ENCODE measurements at regions not wholly inside any gene's neighbourhood (a gene's known extent, or its start where the extent isn't known, plus 50 kb on each side); places are given as distances from the start of the nearest gene placed in this dataset.

DNA sequence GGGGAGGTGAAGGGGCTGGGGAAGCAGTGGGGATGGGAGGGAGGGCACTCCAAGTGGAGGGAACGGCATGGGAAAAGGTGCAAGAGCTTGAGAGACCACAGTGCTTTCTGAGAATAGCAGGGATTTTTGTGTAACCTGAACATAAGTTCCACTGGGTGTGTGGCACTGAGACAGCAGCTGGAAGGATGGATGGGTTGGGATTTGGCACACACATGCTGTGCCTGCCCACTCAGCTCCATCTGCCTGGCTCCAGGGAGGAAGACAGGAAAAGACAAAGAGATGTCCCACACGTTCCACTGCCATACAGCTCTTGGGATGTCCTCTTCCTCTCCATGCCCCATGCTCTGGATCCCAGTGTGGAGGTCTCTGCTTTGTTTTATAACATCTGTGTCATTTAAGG, 114.1 kb upstream of the TEX51 start:
- no peaks in the 10 kb centered on the region for H3K9me3 ChIP-seq (ENCODE audit: control insufficient read depth, insufficient read depth, low read length)
- no peaks in the 10 kb centered on the region for H3K4me1 ChIP-seq (ENCODE audit: control insufficient read depth, low read length)
- H3K36me3 ChIP-seq (ENCODE audit: control insufficient read depth, low read length): no peaks in the 10 kb centered on the region
- no peak overlapping the region for H3K4me3 ChIP-seq (ENCODE audit: low read length)
- no peak overlapping the region for H3K27ac ChIP-seq (ENCODE audit: low read depth, low read length)
- no peaks in the 10 kb centered on the region for H3K9me2 ChIP-seq (replicated peaks; ENCODE audit: control insufficient read depth, low read length)
- no peak for TF ChIP-seq EZH2phosphoT487 (IDR thresholded peaks at IDR 0.05; ENCODE audit: borderline replicate concordance, low read length)
- TF ChIP-seq, protein P1, sequence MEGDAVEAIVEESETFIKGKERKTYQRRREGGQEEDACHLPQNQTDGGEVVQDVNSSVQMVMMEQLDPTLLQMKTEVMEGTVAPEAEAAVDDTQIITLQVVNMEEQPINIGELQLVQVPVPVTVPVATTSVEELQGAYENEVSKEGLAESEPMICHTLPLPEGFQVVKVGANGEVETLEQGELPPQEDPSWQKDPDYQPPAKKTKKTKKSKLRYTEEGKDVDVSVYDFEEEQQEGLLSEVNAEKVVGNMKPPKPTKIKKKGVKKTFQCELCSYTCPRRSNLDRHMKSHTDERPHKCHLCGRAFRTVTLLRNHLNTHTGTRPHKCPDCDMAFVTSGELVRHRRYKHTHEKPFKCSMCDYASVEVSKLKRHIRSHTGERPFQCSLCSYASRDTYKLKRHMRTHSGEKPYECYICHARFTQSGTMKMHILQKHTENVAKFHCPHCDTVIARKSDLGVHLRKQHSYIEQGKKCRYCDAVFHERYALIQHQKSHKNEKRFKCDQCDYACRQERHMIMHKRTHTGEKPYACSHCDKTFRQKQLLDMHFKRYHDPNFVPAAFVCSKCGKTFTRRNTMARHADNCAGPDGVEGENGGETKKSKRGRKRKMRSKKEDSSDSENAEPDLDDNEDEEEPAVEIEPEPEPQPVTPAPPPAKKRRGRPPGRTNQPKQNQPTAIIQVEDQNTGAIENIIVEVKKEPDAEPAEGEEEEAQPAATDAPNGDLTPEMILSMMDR (IDR thresholded peaks at IDR 0.05; ENCODE audit: low read depth, low read length, poor library complexity, severe bottlenecking): no peak
- no peaks in the 10 kb centered on the region for H3F3A ChIP-seq (ENCODE audit: control insufficient read depth, insufficient read depth)
- no peaks in the 10 kb centered on the region; the same call in 1 of the 2 replicates for H3K27me3 ChIP-seq (ENCODE audit: control insufficient read depth, low read length)
- H4K20me1 ChIP-seq (ENCODE audit: control insufficient read depth, insufficient read depth, low read depth, low read length): no peaks in the 10 kb centered on the region
- H3K4me2 ChIP-seq (ENCODE audit: low read length): no peak overlapping the region
- no peaks in the 10 kb centered on the region for H3K79me2 ChIP-seq (ENCODE audit: control insufficient read depth, low read length)

DNA sequence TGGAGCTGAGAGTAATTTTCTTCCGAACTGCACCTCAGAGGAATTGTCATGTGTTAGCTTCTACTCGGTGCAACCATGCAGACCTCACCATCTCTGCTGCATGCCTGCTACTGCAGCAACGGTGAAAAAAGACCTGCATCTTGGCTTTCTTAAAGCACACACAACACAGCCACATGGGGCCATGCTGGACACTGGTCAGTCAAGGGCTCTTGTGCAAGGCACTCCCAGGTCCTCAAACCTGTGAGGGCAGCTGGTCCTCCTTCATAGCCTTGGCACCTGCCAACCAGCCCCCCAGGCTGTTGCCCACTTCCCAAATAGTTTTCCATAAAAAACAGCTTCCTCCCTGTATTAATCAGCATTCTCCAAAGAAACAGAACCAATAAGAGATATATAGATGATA, 113.5 kb upstream of the TEX51 start:
- Histone ChIP-seq H4K20me1 (ENCODE audit: control insufficient read depth, insufficient read depth, low read depth, low read length) (no peaks in the 10 kb centered on the region), H3K27ac (ENCODE audit: low read depth, low read length) (no peak overlapping the region), H3F3A (ENCODE audit: control insufficient read depth, insufficient read depth) (no peaks in the 10 kb centered on the region), H3K36me3 (ENCODE audit: control insufficient read depth, low read length) (no peaks in the 10 kb centered on the region), H3K4me1 (ENCODE audit: control insufficient read depth, low read length) (no peaks in the 10 kb centered on the region), H3K9me2 (replicated peaks; ENCODE audit: control insufficient read depth, low read length) (no peaks in the 10 kb centered on the region), H3K9me3 (ENCODE audit: control insufficient read depth, insufficient read depth, low read length) (no peaks in the 10 kb centered on the region), H3K27me3 (ENCODE audit: control insufficient read depth, low read length) (no peaks in the 10 kb centered on the region; the same call in 1 of the 2 replicates), H3K4me3 (ENCODE audit: low read length) (no peak overlapping the region), H3K4me2 (ENCODE audit: low read length) (no peak overlapping the region), H3K79me2 (ENCODE audit: control insufficient read depth, low read length) (no peaks in the 10 kb centered on the region)
- no peak for TF ChIP-seq EZH2phosphoT487 (IDR thresholded peaks at IDR 0.05; ENCODE audit: borderline replicate concordance, low read length)
- TF ChIP-seq, protein P1 (IDR thresholded peaks at IDR 0.05; ENCODE audit: low read depth, low read length, poor library complexity, severe bottlenecking): no peak

DNA sequence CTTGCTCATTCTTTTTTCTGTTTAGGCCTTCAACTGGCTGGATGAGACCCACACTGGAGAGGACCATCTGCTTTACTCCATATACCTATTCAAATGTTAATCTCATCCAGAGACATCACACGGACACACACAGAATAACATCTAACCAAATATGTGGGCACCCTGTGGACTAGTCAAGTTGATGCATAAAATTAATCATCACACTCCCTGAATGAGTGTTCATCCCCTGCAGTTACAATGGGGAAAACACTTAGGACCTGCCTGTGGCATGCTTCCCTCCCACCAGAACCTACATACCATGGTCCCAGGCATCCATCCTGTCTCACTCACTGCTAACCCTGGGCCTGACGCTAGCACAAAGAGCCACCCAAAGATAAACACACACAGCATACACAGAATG, 112.8 kb upstream of the TEX51 start:
- H3K36me3 ChIP-seq (ENCODE audit: control insufficient read depth, low read length): no peaks in the 10 kb centered on the region
- H3K9me2 ChIP-seq (replicated peaks; ENCODE audit: control insufficient read depth, low read length): no peaks in the 10 kb centered on the region
- no peaks in the 10 kb centered on the region for H3K9me3 ChIP-seq (ENCODE audit: control insufficient read depth, insufficient read depth, low read length)
- no peak overlapping the region for H3K4me2 ChIP-seq (ENCODE audit: low read length)
- no peak overlapping the region for H3K27ac ChIP-seq (ENCODE audit: low read depth, low read length)
- no peaks in the 10 kb centered on the region; the same call in 1 of the 2 replicates for H3K27me3 ChIP-seq (ENCODE audit: control insufficient read depth, low read length)
- no peaks in the 10 kb centered on the region for H3K4me1 ChIP-seq (ENCODE audit: control insufficient read depth, low read length)
- TF ChIP-seq EZH2phosphoT487 (IDR thresholded peaks at IDR 0.05; ENCODE audit: borderline replicate concordance, low read length): no peak
- TF ChIP-seq, protein P1 (IDR thresholded peaks at IDR 0.05; ENCODE audit: low read depth, low read length, poor library complexity, severe bottlenecking): no peak
- no peaks in the 10 kb centered on the region for H3K79me2 ChIP-seq (ENCODE audit: control insufficient read depth, low read length)
- H3F3A ChIP-seq (ENCODE audit: control insufficient read depth, insufficient read depth): no peaks in the 10 kb centered on the region
- H3K4me3 ChIP-seq (ENCODE audit: low read length): no peak overlapping the region
- H4K20me1 ChIP-seq (ENCODE audit: control insufficient read depth, insufficient read depth, low read depth, low read length): no peaks in the 10 kb centered on the region

Measured in DOHH2 (cell line).